ENCODE measurements at regions not wholly inside any gene's neighbourhood (a gene's known extent, or its start where the extent isn't known, plus 50 kb on each side); places are given as distances from the start of the nearest gene placed in this dataset.

DNA sequence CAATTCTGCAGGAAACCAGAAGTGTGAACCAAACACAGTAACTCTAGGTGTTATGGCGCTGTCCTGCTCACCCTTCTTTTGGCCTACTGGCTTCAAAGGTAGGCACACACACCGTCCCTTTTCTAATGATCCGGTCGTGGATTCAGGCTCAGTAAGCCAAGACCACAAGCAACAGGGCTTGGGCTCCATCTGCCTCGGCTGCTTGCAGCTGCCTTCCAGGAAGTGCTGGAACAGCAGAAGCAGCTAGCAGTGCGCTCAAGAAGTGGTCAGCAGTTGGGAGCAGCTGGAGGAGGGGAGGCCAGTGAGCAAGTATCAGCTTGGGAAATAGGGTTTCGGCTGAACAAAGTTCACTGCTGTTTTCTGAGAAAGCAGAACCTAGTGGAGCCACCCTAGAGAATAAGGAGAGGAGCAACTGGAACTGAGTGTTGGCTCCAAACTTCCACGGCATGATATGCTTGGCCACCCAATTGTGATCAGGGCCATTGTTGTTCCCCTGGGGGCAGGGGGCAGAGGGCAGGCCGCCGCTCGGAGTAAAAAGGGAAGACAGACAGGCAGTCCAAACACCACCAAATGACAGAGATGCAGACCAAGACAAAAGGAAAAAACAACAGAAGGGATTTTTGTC lies 173.4 kb downstream of the TOMM20 start (continued):
- TF ChIP-seq, protein P1, sequence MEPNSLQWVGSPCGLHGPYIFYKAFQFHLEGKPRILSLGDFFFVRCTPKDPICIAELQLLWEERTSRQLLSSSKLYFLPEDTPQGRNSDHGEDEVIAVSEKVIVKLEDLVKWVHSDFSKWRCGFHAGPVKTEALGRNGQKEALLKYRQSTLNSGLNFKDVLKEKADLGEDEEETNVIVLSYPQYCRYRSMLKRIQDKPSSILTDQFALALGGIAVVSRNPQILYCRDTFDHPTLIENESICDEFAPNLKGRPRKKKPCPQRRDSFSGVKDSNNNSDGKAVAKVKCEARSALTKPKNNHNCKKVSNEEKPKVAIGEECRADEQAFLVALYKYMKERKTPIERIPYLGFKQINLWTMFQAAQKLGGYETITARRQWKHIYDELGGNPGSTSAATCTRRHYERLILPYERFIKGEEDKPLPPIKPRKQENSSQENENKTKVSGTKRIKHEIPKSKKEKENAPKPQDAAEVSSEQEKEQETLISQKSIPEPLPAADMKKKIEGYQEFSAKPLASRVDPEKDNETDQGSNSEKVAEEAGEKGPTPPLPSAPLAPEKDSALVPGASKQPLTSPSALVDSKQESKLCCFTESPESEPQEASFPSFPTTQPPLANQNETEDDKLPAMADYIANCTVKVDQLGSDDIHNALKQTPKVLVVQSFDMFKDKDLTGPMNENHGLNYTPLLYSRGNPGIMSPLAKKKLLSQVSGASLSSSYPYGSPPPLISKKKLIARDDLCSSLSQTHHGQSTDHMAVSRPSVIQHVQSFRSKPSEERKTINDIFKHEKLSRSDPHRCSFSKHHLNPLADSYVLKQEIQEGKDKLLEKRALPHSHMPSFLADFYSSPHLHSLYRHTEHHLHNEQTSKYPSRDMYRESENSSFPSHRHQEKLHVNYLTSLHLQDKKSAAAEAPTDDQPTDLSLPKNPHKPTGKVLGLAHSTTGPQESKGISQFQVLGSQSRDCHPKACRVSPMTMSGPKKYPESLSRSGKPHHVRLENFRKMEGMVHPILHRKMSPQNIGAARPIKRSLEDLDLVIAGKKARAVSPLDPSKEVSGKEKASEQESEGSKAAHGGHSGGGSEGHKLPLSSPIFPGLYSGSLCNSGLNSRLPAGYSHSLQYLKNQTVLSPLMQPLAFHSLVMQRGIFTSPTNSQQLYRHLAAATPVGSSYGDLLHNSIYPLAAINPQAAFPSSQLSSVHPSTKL (CRISPR knock-in tag; IDR thresholded peaks at IDR 0.05): peak; percentile 68
- TF ChIP-seq MAFG (CRISPR knock-in tag; IDR thresholded peaks at IDR 0.05): no peak
- TF ChIP-seq ZNF710 (CRISPR knock-in tag; IDR thresholded peaks at IDR 0.05; ENCODE audit: borderline replicate concordance): peak; percentile 70; the same call in 1 of the 2 replicates
- no peak for TF ChIP-seq ZNF468 (CRISPR knock-in tag; IDR thresholded peaks at IDR 0.05)
- peak; percentile 57; the same call in 1 of the 2 replicates for TF ChIP-seq ZSCAN9 (CRISPR knock-in tag; IDR thresholded peaks at IDR 0.05; ENCODE audit: borderline replicate concordance)
- TF ChIP-seq MEF2D (CRISPR knock-in tag; IDR thresholded peaks at IDR 0.05): 0 out of 2 replicates have a peak, but pooled peaks have one; percentile 17
- peak; percentile 15; the same call in 1 of the 2 replicates for TF ChIP-seq RXRB (CRISPR knock-in tag; IDR thresholded peaks at IDR 0.05; ENCODE audit: borderline replicate concordance)
- TF ChIP-seq ZNF788 (CRISPR knock-in tag; IDR thresholded peaks at IDR 0.05; ENCODE audit: borderline replicate concordance): peak; percentile 67; the same call in 1 of the 2 replicates
- no peak for TF ChIP-seq NFYC (CRISPR knock-in tag; IDR thresholded peaks at IDR 0.05)
- peak; percentile 73 for TF ChIP-seq POGZ (CRISPR knock-in tag; IDR thresholded peaks at IDR 0.05)
- TF ChIP-seq MIER3 (CRISPR knock-in tag; IDR thresholded peaks at IDR 0.05; ENCODE audit: borderline replicate concordance): peak; percentile 32; the same call in 1 of the 2 replicates
- TF ChIP-seq, protein P2, sequence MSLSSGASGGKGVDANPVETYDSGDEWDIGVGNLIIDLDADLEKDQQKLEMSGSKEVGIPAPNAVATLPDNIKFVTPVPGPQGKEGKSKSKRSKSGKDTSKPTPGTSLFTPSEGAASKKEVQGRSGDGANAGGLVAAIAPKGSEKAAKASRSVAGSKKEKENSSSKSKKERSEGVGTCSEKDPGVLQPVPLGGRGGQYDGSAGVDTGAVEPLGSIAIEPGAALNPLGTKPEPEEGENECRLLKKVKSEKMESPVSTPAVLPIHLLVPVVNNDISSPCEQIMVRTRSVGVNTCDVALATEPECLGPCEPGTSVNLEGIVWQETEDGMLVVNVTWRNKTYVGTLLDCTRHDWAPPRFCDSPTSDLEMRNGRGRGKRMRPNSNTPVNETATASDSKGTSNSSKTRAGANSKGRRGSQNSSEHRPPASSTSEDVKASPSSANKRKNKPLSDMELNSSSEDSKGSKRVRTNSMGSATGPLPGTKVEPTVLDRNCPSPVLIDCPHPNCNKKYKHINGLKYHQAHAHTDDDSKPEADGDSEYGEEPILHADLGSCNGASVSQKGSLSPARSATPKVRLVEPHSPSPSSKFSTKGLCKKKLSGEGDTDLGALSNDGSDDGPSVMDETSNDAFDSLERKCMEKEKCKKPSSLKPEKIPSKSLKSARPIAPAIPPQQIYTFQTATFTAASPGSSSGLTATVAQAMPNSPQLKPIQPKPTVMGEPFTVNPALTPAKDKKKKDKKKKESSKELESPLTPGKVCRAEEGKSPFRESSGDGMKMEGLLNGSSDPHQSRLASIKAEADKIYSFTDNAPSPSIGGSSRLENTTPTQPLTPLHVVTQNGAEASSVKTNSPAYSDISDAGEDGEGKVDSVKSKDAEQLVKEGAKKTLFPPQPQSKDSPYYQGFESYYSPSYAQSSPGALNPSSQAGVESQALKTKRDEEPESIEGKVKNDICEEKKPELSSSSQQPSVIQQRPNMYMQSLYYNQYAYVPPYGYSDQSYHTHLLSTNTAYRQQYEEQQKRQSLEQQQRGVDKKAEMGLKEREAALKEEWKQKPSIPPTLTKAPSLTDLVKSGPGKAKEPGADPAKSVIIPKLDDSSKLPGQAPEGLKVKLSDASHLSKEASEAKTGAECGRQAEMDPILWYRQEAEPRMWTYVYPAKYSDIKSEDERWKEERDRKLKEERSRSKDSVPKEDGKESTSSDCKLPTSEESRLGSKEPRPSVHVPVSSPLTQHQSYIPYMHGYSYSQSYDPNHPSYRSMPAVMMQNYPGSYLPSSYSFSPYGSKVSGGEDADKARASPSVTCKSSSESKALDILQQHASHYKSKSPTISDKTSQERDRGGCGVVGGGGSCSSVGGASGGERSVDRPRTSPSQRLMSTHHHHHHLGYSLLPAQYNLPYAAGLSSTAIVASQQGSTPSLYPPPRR (CRISPR knock-in tag; IDR thresholded peaks at IDR 0.05; ENCODE audit: borderline replicate concordance): peak; percentile 49; the same call in 1 of the 2 replicates
- TF ChIP-seq, protein P3, sequence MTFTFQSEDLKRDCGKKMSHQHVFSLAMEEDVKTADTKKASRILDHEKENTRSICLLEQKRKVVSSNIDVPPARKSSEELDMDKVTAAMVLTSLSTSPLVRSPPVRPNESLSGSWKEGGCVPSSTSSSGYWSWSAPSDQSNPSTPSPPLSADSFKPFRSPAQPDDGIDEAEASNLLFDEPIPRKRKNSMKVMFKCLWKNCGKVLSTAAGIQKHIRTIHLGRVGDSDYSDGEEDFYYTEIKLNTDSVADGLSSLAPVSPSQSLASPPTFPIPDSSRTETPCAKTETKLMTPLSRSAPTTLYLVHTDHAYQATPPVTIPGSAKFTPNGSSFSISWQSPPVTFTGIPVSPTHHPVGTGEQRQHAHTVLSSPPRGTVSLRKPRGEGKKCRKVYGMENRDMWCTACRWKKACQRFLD (CRISPR knock-in tag; IDR thresholded peaks at IDR 0.05; ENCODE audit: borderline replicate concordance): 0 out of 2 replicates have a peak, but pooled peaks have one; percentile 32
- peak; percentile 63; the same call in 1 of the 2 replicates for TF ChIP-seq HNF4G (IDR thresholded peaks at IDR 0.05; ENCODE audit: borderline replicate concordance, low read depth, low read length)
- peak; percentile 54; the same call in 1 of the 2 replicates for TF ChIP-seq HNF4G (CRISPR knock-in tag; IDR thresholded peaks at IDR 0.05; ENCODE audit: borderline replicate concordance, low read depth)
- TF ChIP-seq FOXK2 (IDR thresholded peaks at IDR 0.05): no peak
